HG02973 (cell line): ENCODE measurements at regions not wholly inside any gene's neighbourhood (a gene's known extent, or its start where the extent isn't known, plus 50 kb on each side); places are given as distances from the start of the nearest gene placed in this dataset.
"Not testable (repeated sequence)": the region's sequence is repeated elsewhere in the genome, so short reads cannot be mapped to it uniquely, and the experiment has no call there.

Source experiments
- ATAC-seq: cut with Tn5 transposase; IDR thresholded peaks from one replicate; pipeline ENCODE4 v1.9.1; 2021; ENCODE audit warnings: moderate library complexity; ENCODE audit not compliant: unreplicated experiment

DNA sequence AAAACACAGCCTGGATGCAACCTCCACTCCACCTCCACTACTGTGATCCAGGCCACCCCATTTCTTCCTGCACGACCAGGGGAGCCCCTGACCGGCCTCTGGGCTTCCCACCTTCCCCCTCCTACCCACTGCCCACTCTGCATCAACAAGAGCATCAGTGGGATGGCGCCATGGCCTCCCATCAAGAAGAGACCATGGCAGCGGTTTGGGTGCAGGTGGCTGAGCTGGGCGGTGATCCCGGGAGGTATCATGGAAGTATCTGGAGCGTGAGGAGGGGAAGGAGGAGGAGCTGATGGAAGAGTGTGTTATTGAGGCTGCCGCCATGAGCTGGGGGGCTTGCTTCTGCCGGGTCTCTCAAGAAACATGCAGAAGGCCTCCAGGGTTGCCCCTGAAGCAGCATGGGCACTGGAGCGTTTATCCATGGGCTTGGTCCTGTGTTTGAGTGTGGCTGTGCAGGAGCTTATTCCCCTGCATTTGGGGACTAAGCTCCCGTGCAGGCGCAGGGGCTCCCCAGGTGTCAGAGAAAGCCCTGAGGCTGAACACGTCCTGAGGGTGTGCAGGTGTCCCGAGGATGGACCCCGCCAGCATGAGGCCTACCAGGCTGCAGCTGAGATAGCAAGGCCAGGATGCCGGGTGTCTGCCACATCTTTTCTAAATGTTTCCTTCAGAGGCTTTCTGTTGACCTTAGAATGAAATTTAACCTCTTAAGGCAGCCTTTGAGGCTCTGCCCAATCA lies 99.2 kb upstream of the PCBD1 start:
- ATAC-seq = no peak

DNA sequence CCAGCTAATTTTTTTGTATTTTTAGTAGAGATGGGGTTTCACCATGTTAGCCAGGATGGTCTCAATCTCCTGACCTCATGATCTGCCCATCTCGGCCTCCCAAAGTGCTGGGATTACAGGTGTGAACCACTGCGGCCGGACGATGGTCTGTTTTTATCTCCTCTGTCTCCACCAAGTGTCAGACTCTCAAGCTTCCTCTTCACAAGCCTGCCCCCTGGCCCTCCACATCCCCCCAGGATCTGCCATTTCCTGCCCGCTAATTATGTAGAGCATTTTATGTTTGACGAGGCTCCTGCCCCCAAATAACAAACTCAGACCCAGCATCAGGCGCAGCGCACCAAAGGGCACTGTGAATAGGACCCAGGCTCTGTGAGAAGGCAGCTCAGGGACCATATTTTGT lies 101.8 kb upstream of the PCBD1 start:
- not testable (repeated sequence) for ATAC-seq

GRCh38 chr10:70990681-70991080 lies 102.3 kb upstream of the PCBD1 start:
- ATAC-seq = no peak

- ATAC-seq = no peak
These were observed 103.1 kb upstream of the PCBD1 start for GRCh38 chr10:70991140-70992124.

- ATAC-seq = no peak
These were observed 104.1 kb upstream of the PCBD1 start for GRCh38 chr10:70992436-70992835.

DNA sequence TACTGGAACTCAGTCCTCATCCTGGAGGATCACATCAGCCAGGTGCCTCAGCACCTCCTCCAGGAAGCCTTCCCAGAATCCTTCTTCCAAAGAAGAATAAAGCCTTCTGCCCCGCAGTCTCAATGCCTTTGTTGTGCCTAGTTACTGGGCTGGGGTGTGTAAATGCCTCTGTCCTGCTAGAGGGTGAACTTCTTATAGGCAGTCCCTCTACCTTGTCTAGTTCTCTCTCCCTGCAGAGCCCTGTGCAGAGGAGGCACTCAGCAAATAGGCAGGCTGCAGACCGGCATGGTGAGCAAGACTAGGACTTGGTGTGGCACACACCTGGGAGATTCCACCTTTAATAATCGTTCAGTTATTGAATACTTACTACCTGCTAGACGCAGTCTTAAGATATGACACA lies 104.7 kb upstream of the PCBD1 start:
- no peak for ATAC-seq

DNA sequence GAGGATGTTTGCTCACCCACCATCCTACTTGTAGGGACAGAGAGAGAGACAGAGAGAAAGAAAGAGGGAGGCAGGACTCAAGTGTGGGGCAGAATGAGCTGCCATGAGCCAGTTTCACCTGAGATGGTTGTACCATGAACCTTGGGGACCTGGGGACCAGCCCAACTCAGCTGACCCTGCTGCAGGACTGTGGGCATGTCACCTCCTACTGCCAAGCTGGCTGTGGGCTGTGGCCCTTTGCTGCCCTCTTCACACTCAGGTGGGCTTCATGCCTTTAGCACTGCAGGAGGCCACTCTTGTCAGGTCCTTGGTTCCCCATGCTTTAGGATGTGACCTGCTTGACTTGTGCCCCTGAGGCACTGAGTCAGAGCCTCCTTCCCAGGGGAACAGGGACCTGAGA lies 108.2 kb upstream of the PCBD1 start:
- no peak for ATAC-seq

- no peak for ATAC-seq
These were observed 108.9 kb upstream of the PCBD1 start for GRCh38 chr10:70997236-70997635.

DNA sequence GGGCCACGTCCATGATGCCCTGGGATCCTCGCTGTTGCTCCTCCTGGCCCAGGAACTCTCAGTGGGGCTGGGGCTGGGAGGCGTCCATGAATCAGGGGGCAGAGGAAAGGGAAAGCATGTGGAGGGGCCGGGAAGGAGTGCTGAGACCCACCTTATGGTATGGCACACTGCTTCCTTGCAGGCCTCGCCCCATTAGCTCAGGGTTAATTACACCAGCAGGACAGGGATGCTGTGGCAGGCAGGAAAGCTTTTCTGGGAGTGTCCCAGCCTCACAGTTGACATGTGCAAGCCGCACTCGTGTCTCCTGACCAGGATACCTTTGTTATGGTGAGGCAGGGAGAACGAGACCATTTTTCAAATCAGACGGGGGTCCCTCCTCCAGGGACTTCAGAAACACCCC lies 109.7 kb upstream of the PCBD1 start:
- ATAC-seq = no peak

GRCh38 chr10:71001470-71001869 lies 113.1 kb upstream of the PCBD1 start:
- ATAC-seq = no peak

DNA sequence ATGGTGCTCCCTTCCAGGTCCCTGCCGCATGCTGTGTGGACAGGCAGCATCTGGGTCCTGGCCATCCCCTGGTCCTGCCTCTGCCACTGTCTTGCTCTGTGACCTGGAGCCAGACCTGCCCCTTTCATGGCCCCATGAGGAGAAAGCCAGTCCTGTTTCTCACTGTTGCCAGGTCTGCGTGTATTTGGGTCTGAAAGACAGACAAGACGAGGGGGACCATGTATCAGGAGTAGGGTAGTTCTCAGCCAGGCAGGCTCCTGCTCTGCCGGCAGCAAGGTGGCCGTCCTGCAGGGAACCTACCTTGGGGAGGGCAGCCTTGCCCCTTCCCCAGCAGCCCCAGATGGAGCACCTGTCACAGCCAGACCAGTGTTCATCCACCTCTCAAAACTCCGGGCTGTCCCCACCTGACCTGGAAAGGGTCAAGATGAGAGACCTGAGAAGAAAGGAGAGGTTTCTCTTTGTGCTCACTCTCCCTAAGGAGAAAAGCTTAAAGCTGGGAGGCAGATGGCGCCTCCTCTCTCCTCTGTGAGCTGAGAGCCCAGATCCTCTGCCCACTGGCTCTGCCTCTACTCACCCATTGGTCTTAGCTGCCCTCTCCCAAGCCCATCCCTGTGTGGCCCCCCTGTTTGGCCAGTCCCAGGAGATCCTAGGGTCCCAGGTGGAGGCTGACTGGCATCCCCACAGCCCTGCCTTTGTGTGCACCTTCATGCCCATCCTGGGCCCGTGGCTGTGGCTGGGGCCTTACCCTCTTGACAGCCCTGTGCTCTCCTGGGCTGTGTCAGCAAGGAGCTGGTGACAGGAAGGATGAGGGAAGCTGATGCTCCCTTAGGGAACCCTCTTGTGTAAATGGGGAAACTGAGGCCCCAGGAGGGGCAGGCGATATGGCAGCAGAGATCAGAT lies 116.1 kb upstream of the PCBD1 start:
- ATAC-seq = no peak

GRCh38 chr10:71005337-71006305 lies 117.3 kb upstream of the PCBD1 start:
- no peak for ATAC-seq

GRCh38 chr10:71006506-71006905 lies 118.1 kb upstream of the PCBD1 start:
- ATAC-seq = no peak

GRCh38 chr10:71007516-71007915 lies 119.2 kb upstream of the PCBD1 start:
- no peak for ATAC-seq

DNA sequence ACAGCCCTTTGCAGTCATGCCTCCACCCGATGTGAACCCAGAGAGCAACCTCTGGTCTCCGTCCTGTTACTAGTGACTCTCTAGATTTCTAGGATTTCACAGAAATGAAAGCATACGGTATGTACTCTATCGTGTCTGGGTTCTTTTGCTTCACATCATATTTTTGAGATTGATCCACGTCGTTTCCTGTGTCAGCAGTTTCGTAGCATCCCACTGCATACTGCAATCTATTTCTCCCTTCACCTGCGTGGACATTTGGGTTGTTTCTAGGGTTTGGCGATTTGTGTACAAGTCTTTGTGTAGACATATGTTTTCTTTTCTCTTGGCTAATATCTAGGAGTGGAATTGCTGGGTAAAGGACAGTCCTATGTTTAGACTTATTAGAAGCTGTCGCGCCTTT lies 119.8 kb upstream of the PCBD1 start:
- ATAC-seq = no peak

DNA sequence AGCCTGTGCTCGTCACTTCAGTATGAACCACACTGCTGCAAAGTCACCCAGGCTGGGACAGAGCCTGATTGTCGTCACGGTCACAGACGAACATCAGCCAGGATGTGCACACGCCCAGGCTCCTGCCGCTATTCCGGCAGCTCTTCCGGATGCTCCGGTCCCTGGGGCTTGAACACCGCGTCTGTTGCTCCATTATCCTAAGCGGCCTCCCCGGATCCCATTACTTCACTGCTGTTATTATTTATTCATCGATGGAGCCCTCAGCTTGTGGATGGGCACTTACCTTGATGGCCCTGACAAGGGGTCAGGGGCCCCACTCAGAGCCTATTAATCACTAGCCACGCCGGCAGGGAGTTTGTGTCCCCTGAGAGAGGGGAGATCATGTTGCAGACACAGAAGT lies 120.8 kb upstream of the PCBD1 start:
- ATAC-seq = no peak

DNA sequence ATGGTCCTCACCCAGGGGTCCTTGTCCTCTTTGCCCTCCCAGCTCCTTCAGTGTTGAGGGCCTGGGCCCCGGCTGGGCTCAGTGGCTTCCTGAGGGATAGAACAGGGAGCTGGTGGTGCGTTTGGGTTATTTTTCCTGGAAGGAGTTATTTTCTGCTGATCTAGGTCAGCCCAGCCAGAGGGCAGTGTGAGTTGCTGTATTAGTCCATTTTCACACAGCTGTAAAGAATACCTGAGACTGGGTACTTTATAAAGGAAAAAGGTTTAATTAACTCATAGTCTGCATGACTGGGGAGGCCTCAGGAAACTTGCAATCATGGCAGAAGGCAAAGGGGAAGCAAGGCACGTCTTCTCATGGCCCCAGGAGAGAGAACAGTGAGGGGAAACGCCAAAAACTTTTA lies 122.4 kb upstream of the PCBD1 start:
- ATAC-seq = no peak

- no peak for ATAC-seq
These were observed 122.8 kb upstream of the PCBD1 start for GRCh38 chr10:71011141-71011540.

DNA sequence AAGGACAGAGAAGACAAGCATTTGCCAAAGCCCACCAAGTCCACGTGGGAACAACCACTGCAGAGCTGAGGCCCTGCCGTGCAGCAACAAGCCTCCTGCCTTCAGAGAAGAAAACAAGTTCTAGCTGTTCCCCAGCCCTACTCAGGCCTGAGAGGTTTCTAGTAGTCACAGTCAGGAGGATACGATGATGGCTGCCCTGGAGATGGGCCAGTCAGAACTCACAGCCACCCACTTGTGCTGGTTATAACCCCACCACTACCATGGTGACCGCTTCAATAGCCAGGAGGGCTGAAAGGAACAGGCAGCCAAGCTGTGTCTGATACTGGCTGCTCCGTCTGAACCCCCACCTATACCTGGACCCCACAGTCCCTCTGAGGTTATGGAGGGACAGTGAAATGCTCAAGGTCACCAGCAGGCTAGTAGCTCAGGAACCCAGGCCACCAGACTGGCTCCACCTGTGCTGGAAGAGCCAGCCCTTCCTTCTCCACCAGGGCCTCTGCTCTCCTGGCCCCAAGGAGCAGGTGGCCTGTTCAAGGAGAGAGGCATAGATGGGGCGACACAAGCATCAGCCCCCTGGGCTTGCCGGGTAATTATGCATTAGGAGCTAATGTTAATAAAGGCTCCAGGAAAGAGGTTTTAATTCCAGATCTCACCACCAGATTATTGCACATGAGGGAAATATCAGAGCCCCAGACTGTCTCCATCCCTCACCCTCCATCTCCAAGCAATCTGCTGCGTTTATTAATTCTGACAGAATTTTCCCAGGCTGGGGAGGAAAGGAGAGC lies 125.8 kb upstream of the PCBD1 start:
- ATAC-seq = no peak
